ENCODE measurements at regions not wholly inside any gene's neighbourhood (a gene's known extent, or its start where the extent isn't known, plus 50 kb on each side); places are given as distances from the start of the nearest gene placed in this dataset.

DNA sequence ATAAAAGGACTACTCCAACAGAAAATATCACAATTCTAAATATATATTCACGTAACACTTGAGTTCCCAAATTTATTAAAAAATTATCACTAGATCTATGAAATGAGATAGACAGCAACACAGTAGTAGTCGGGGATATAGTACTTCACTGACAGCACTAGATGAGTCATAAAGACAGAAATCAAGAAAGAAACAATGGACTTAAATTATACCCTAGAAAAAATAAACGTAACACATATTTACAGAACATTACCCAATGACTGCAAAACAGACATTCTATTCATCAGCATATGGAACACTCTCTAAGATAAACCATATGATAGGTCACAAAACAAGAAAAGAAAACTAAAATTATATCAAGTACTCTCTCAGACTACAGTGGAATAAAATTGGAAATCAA is 429.4 kb downstream of the MBD2 start:
- TF ChIP-seq, protein P1, sequence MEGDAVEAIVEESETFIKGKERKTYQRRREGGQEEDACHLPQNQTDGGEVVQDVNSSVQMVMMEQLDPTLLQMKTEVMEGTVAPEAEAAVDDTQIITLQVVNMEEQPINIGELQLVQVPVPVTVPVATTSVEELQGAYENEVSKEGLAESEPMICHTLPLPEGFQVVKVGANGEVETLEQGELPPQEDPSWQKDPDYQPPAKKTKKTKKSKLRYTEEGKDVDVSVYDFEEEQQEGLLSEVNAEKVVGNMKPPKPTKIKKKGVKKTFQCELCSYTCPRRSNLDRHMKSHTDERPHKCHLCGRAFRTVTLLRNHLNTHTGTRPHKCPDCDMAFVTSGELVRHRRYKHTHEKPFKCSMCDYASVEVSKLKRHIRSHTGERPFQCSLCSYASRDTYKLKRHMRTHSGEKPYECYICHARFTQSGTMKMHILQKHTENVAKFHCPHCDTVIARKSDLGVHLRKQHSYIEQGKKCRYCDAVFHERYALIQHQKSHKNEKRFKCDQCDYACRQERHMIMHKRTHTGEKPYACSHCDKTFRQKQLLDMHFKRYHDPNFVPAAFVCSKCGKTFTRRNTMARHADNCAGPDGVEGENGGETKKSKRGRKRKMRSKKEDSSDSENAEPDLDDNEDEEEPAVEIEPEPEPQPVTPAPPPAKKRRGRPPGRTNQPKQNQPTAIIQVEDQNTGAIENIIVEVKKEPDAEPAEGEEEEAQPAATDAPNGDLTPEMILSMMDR (IDR thresholded peaks at IDR 0.05), result no peak
- no peak for TF ChIP-seq POLR2A (IDR thresholded peaks at IDR 0.05)

All from thyroid gland (tissue), 4 donors.